ENCODE measurements at regions not wholly inside any gene's neighbourhood (a gene's known extent, or its start where the extent isn't known, plus 50 kb on each side); places are given as distances from the start of the nearest gene placed in this dataset.

DNA sequence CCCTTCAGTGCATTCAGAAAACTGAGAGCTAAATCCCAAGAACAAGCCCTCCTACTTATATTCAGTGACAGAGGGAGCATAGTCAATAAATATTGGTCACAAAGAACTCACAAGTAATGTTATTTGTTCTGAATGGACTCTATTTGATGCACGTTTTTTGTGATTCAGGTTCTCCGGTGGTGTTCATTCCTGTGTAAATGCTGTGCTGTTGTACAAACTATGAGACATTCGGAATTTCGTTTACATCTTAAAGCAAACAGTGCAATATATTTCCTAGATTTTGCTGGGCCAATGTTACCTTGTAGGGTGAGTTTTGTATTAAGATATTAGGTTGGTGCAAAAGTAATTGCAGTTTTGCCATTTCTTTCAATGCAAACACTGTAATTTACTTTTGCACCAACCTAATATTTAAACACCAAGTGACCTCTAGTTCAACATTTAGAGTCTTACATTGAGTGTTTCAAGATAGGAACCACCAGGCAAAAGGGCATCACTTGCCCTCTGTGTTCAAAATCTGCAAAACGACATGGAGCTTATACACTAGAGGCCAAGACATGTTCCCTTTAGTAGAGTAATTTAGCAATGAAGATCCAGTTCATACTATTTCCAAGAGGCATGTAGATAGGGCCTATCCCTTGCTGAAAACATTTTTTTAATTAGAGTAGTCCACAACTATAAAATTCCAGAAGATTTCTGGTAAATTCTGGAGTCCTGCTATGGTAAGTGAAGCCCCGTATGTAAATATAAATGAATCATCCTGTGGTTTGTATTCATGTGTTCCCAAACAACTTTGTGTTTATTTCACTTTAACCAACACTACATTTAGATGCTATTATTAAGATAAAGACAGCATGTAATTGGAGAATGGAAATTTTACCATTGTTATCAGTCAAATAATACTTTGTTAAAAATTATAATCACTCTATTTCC, 444.0 kb upstream of the PTGER4 start:
- H2BK5ac ChIP-seq (ENCODE audit: insufficient read length, low read length): no peak overlapping the region
- no peak overlapping the region for H4K5ac ChIP-seq (ENCODE audit: insufficient read length, low read depth, low read length)
- H3K79me2 ChIP-seq (ENCODE audit: insufficient read depth, low read length): no peaks in the 10 kb centered on the region
- H2BK20ac ChIP-seq (ENCODE audit: low read depth, low read length, poor library complexity, severe bottlenecking): no peak overlapping the region
- H3K27ac ChIP-seq (ENCODE audit: insufficient read length, low read depth, low read length): no peak overlapping the region
- no peak overlapping the region for H4K91ac ChIP-seq (ENCODE audit: insufficient read length, low read depth, low read length)
- H3K4ac ChIP-seq (ENCODE audit: low read depth, low read length): no peak overlapping the region
- Mint-ChIP-seq H3K4me1 (peaks cover 2 to 6% of the 10 kb centered on the region in 2 experiments; a peak in 2 of 4 replicates), H3K9me3 (peaks cover 0 to 3% of the 10 kb centered on the region in 2 experiments; a peak in 3 of 5 replicates), H3K27me3 (ENCODE audit: low read depth) (no peaks in the 10 kb centered on the region), H3K27ac (no peak overlapping the region), H3K4me3 (no peak overlapping the region), H3K36me3 (ENCODE audit: insufficient read depth in 1 of 3, low read depth in 3 of 3) (peaks cover 0 to 6% (median 0%) of the 10 kb centered on the region in 3 experiments; a peak in 4 of 7 replicates)
- TF ChIP-seq, protein P1, sequence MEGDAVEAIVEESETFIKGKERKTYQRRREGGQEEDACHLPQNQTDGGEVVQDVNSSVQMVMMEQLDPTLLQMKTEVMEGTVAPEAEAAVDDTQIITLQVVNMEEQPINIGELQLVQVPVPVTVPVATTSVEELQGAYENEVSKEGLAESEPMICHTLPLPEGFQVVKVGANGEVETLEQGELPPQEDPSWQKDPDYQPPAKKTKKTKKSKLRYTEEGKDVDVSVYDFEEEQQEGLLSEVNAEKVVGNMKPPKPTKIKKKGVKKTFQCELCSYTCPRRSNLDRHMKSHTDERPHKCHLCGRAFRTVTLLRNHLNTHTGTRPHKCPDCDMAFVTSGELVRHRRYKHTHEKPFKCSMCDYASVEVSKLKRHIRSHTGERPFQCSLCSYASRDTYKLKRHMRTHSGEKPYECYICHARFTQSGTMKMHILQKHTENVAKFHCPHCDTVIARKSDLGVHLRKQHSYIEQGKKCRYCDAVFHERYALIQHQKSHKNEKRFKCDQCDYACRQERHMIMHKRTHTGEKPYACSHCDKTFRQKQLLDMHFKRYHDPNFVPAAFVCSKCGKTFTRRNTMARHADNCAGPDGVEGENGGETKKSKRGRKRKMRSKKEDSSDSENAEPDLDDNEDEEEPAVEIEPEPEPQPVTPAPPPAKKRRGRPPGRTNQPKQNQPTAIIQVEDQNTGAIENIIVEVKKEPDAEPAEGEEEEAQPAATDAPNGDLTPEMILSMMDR (conservative IDR thresholded peaks at IDR 0.05): no peak
- H2BK15ac ChIP-seq (ENCODE audit: low read depth, low read length): no peak overlapping the region
- H3K27me3 ChIP-seq (ENCODE audit: insufficient read depth, low read length): no peaks in the 10 kb centered on the region
- no peak overlapping the region for H2BK120ac ChIP-seq (ENCODE audit: low read depth, low read length, poor library complexity, severe bottlenecking)
- no peaks in the 10 kb centered on the region for H3K4me1 ChIP-seq (ENCODE audit: insufficient read depth, low read length)
- no peak overlapping the region for H3K18ac ChIP-seq (ENCODE audit: insufficient read length, low read depth, low read length)
- H2AFZ ChIP-seq (ENCODE audit: low read length): no peak overlapping the region
- no peak overlapping the region for H2AK5ac ChIP-seq (ENCODE audit: insufficient read length, low read length)
- DNase-seq: no peak
- no peak overlapping the region for H3K56ac ChIP-seq (ENCODE audit: insufficient read length, low read depth, low read length)
- H4K20me1 ChIP-seq (ENCODE audit: control insufficient read depth, insufficient read depth, insufficient read length): no peaks in the 10 kb centered on the region
- no peak overlapping the region for H3K9ac ChIP-seq (ENCODE audit: extremely low read depth, insufficient read length, low read length)
- no peak overlapping the region for H4K8ac ChIP-seq (replicated peaks; ENCODE audit: insufficient read length, low read depth, low read length)
- no peak overlapping the region for H3K4me2 ChIP-seq (ENCODE audit: insufficient read depth, insufficient read length, low read length)
- H2BK12ac ChIP-seq (ENCODE audit: insufficient read length, low read depth, low read length): no peak overlapping the region
- no peak overlapping the region for H3K14ac ChIP-seq (ENCODE audit: insufficient read depth, low read length)
- H3K79me1 ChIP-seq (ENCODE audit: insufficient read depth, low read depth, low read length, poor library complexity, severe bottlenecking): no peaks in the 10 kb centered on the region
- H3K23ac ChIP-seq (ENCODE audit: insufficient read length, low read depth, low read length): no peak overlapping the region
- H3T11ph ChIP-seq (ENCODE audit: low read length): no peak overlapping the region
- WGBS (ENCODE audit: extremely low coverage, insufficient read length, low lambda C conversion rate): no CpG with 5 or more reads among the region's 6 CpGs
- H3K23me2 ChIP-seq (ENCODE audit: insufficient read length, low read depth, low read length, poor library complexity, severe bottlenecking): no peaks in the 10 kb centered on the region
- H3K9me3 ChIP-seq (ENCODE audit: control insufficient read depth, low read depth, low read length): no peaks in the 10 kb centered on the region

Measured in H9 (cell line).